Endodermal cell (in vitro differentiated cells): ENCODE measurements at regions not wholly inside any gene's neighbourhood (a gene's known extent, or its start where the extent isn't known, plus 50 kb on each side); places are given as distances from the start of the nearest gene placed in this dataset.

Source experiments
- DNase-seq: peaks from one replicate; pipeline ENCODE4 v3.0.0-alpha.2; 2017
- H3K27ac ChIP-seq: 2 replicates; pipeline ENCODE4 v1.5.1; 2013; ENCODE audit warnings: mild to moderate bottlenecking, low read depth, low read length, moderate library complexity
- H3K27me3 ChIP-seq: 2 replicates; pipeline ENCODE4 v1.6.1; 2013; ENCODE audit warnings: mild to moderate bottlenecking, low read length, moderate library complexity; ENCODE audit not compliant: insufficient read depth, control insufficient read depth, poor library complexity, severe bottlenecking
- H3K36me3 ChIP-seq: 2 replicates; pipeline ENCODE4 v1.7.0; 2013; ENCODE audit warnings: mild to moderate bottlenecking, low read length, moderate library complexity; ENCODE audit not compliant: control insufficient read depth, insufficient read depth
- H3K4me1 ChIP-seq: one replicate; pipeline ENCODE4 v1.7.0; 2013; ENCODE audit warnings: low read length; ENCODE audit not compliant: control insufficient read depth, insufficient read depth
- H3K4me3 ChIP-seq: 2 replicates; pipeline ENCODE4 v1.5.1; 2013; ENCODE audit warnings: mild to moderate bottlenecking, low read length, moderate library complexity
- H3K9ac ChIP-seq: 2 replicates; pipeline ENCODE4 v1.6.1; 2013; ENCODE audit warnings: mild to moderate bottlenecking, low read length, moderate library complexity; ENCODE audit not compliant: poor library complexity, severe bottlenecking; ENCODE audit errors: extremely low read depth
- H3K9me3 ChIP-seq: 2 replicates; pipeline ENCODE4 v1.6.1; 2013; ENCODE audit warnings: mild to moderate bottlenecking, low read length, moderate library complexity; ENCODE audit not compliant: control insufficient read depth
- H3K27ac Mint-ChIP-seq: 2 replicates; pipeline ENCODE4 v1.8.0; 2020; ENCODE audit warnings: mixed read lengths
- H3K27me3 Mint-ChIP-seq: 2 replicates; pipeline ENCODE4 v1.8.0; 2021; ENCODE audit warnings: mild to moderate bottlenecking, mixed read lengths; ENCODE audit not compliant: insufficient read depth
- H3K36me3 Mint-ChIP-seq: 2 replicates; pipeline ENCODE4 v1.8.0; 2020; ENCODE audit warnings: low read depth, mixed read lengths
- H3K4me1 Mint-ChIP-seq: 2 replicates; pipeline ENCODE4 v1.8.0; 2020; ENCODE audit warnings: mixed read lengths
- H3K4me3 Mint-ChIP-seq: 2 replicates; pipeline ENCODE4 v1.8.0; 2020; ENCODE audit warnings: mild to moderate bottlenecking, moderate library complexity, mixed read lengths
- H3K9me3 Mint-ChIP-seq: 2 replicates; pipeline ENCODE4 v1.8.0; 2020; ENCODE audit warnings: mild to moderate bottlenecking, mixed read lengths
- WGBS, 2 experiments: methylation state at CpG; one replicate each; pipeline versions ENCODE4 v1.1.5 to v1.1.7; 2013; ENCODE audit warnings: missing lambda C conversion rate in 2 of 2, mixed read lengths in 1 of 2; ENCODE audit not compliant: insufficient coverage in 1 of 2, insufficient read length in 1 of 2; 5-methylcytosine and 5-hydroxymethylcytosine counted together
- TF ChIP-seq, protein P1 (sequence below): fragments of 200-600 bp; sonication (generic); conservative IDR thresholded peaks from 2 replicates; pipeline ENCODE4 v1.5.0; 2021; ENCODE audit warnings: antibody characterized with exemption, mild to moderate bottlenecking

DNA sequence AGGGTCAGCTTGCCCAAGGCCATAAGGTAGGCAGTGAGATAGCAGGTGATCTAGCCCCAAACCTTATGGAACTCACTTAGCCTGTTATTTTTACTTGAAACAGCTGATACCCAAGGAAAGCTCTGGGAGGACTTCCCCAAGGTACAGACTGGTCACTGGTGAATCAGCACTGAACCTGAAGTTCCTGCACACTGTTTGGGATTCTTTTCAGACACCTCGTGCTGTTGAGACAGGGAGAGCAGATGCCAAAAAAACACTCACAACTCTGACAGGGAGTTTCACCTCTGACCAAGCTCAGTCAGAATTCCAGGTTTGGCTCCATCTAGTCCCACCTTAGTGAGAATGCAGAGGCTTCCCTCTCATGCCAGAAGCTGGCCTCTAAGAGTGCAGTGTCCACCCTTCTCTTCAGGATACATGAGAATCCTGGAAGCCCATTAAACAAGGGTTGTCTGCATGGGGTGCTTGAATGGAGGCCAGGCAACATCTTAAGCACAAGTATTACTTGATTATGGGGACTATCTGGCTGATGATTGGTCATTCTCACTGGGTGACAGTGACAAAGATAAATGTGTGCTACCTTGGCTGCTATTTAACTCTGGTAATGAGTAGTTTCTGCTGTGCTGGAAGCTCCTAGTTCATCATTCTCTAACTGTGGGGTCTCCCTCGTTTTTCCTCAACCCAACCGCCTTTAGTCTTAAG, 122.8 kb upstream of the SLIT3 start:
- no peak overlapping the region for H3K9ac ChIP-seq
- no peaks in the 10 kb centered on the region for H3K36me3 ChIP-seq
- no peak overlapping the region for H3K4me3 Mint-ChIP-seq
- H3K4me1 ChIP-seq: no peaks in the 10 kb centered on the region
- no peak overlapping the region for H3K27ac ChIP-seq
- H3K9me3 Mint-ChIP-seq: no peaks in the 10 kb centered on the region
- no peaks in the 10 kb centered on the region for H3K36me3 Mint-ChIP-seq
- no peaks in the 10 kb centered on the region for H3K27me3 Mint-ChIP-seq
- no peak for DNase-seq
- H3K27me3 ChIP-seq: no peaks in the 10 kb centered on the region
- WGBS, 2 experiments: 93 to 100% methylated on average over 1 to 3 of the region's 3 CpGs
- H3K4me1 Mint-ChIP-seq: peaks cover 10% of the 10 kb centered on the region
- TF ChIP-seq, protein P1, sequence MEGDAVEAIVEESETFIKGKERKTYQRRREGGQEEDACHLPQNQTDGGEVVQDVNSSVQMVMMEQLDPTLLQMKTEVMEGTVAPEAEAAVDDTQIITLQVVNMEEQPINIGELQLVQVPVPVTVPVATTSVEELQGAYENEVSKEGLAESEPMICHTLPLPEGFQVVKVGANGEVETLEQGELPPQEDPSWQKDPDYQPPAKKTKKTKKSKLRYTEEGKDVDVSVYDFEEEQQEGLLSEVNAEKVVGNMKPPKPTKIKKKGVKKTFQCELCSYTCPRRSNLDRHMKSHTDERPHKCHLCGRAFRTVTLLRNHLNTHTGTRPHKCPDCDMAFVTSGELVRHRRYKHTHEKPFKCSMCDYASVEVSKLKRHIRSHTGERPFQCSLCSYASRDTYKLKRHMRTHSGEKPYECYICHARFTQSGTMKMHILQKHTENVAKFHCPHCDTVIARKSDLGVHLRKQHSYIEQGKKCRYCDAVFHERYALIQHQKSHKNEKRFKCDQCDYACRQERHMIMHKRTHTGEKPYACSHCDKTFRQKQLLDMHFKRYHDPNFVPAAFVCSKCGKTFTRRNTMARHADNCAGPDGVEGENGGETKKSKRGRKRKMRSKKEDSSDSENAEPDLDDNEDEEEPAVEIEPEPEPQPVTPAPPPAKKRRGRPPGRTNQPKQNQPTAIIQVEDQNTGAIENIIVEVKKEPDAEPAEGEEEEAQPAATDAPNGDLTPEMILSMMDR: no peak
- no peak overlapping the region for H3K4me3 ChIP-seq
- no peaks in the 10 kb centered on the region for H3K9me3 ChIP-seq
- H3K27ac Mint-ChIP-seq: no peak overlapping the region

DNA sequence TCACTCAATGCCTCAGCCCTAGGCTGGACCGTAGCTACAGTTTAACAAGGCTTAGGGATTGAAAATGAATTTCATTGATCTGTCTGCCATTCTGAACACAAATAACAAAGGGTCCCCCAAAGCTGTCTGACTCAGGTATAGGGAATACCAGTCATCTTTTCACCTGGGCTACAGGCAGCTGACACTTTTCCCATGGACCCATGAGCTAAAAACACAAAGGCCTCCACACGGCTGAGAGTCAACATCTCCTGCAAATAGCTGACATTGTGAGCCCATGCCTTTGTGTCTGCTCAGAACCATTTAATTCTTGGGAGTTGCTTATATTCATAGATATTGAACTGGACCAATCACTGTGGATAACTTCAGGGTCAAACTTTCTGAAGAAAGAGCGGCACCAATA, 121.1 kb upstream of the SLIT3 start:
- 92 to 97% methylated on average over 3 of the region's 3 CpGs for WGBS, 2 experiments
- no peaks in the 10 kb centered on the region for H3K36me3 Mint-ChIP-seq
- Histone ChIP-seq H3K36me3 (no peaks in the 10 kb centered on the region), H3K27ac (no peak overlapping the region), H3K9ac (no peak overlapping the region), H3K4me1 (no peaks in the 10 kb centered on the region), H3K27me3 (no peaks in the 10 kb centered on the region), H3K9me3 (no peaks in the 10 kb centered on the region), H3K4me3 (no peak overlapping the region)
- DNase-seq: peak; percentile 17
- TF ChIP-seq, protein P1: no peak
- H3K9me3 Mint-ChIP-seq: no peaks in the 10 kb centered on the region
- H3K27me3 Mint-ChIP-seq: no peaks in the 10 kb centered on the region
- peaks cover 8% of the 10 kb centered on the region for H3K4me1 Mint-ChIP-seq
- no peak overlapping the region for H3K4me3 Mint-ChIP-seq
- H3K27ac Mint-ChIP-seq: no peak overlapping the region

DNA sequence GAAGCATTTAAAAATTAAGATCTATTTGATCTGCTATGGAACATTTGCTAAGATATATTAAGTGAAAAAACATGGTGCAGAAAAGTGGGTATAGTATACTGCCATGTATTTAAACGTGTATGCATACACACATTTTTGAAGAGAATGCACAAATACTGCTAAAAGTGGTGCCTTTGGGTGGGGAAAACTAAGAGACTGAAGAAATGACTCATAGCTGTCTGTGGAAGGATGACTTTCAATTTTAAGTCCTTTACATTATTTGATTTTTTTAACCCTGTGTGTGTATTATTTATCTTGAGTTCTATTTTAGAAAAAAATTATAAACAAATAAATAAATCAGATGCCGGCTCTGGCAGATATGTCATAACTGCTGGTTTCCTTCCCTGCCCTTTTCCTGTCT, 120.7 kb upstream of the SLIT3 start:
- peaks cover 7% of the 10 kb centered on the region for H3K4me1 Mint-ChIP-seq
- no peaks in the 10 kb centered on the region for H3K36me3 ChIP-seq
- 80% methylated on average over 2 of the region's 2 CpGs; no CpG with 5 or more reads in 1 of the 2 experiments for WGBS, 2 experiments

More for the DNA sequence above, 120.7 kb upstream of the SLIT3 start:
- no peak for DNase-seq
- H3K27me3 ChIP-seq: no peaks in the 10 kb centered on the region
- Mint-ChIP-seq H3K27me3 (no peaks in the 10 kb centered on the region), H3K27ac (no peak overlapping the region), H3K9me3 (no peaks in the 10 kb centered on the region), H3K36me3 (no peaks in the 10 kb centered on the region), H3K4me3 (no peak overlapping the region)
- no peaks in the 10 kb centered on the region for H3K9me3 ChIP-seq
- no peak overlapping the region for H3K9ac ChIP-seq
- no peak overlapping the region for H3K4me3 ChIP-seq
- no peak overlapping the region for H3K27ac ChIP-seq
- TF ChIP-seq, protein P1: no peak
- no peaks in the 10 kb centered on the region for H3K4me1 ChIP-seq
